Activated B cell treated with CpG ODN at 0.5 μM for 24 hours (primary cell): ENCODE measurements at regions not wholly inside any gene's neighbourhood (a gene's known extent, or its start where the extent isn't known, plus 50 kb on each side); places are given as distances from the start of the nearest gene placed in this dataset.

Source experiments
- ATAC-seq: fragments of 200-7000 bp; cut with Tn5 transposase; one replicate; pipeline ENCODE4 v1.10.0; 2021; ENCODE audit warnings: low read depth, mild to moderate bottlenecking, moderate library complexity
- CTCF ChIA-PET: fragments of 350-600 bp; sonication (Branson Sonifier 250); formaldehyde crosslinking; loops from one replicate; lab custom pipeline; 2021; ENCODE audit warnings: antibody characterized with exemption; lab: Charles Lee
- POLR2A ChIA-PET: fragments of 350-600 bp; sonication (Branson Sonifier 250); formaldehyde crosslinking; loops from one replicate; lab custom pipeline; 2021; ENCODE audit warnings: antibody characterized with exemption; lab: Charles Lee
- DNase-seq: peaks from one replicate; pipeline ENCODE4 v3.0.0; 2022
- H3K27ac Mint-ChIP-seq: one replicate; pipeline ENCODE4 v1.8.0; 2020; ENCODE audit warnings: mixed read lengths
- H3K27me3 Mint-ChIP-seq: one replicate; pipeline ENCODE4 v1.8.0; 2021; ENCODE audit warnings: mixed read lengths
- H3K36me3 Mint-ChIP-seq: one replicate; pipeline ENCODE4 v1.8.0; 2021; ENCODE audit warnings: low read depth, mixed read lengths
- H3K4me1 Mint-ChIP-seq: one replicate; pipeline ENCODE4 v1.8.0; 2021; ENCODE audit warnings: mixed read lengths
- H3K4me3 Mint-ChIP-seq: one replicate; pipeline ENCODE4 v1.8.0; 2020; ENCODE audit warnings: mild to moderate bottlenecking, mixed read lengths
- H3K9me3 Mint-ChIP-seq: one replicate; pipeline ENCODE4 v1.8.0; 2020; ENCODE audit warnings: mixed read lengths
- intact Hi-C: fragments of 100-400 bp; cut with micrococcal nuclease; formaldehyde crosslinking; loops from one replicate; pipeline ENCODE4 v1.15.1; 2024
- TF ChIP-seq, protein P1 (sequence below): fragments of 200-600 bp; IDR thresholded peaks from one replicate; pipeline ENCODE4 v1.8.0; 2022; ENCODE audit warnings: antibody characterized with exemption, mild to moderate bottlenecking

DNA sequence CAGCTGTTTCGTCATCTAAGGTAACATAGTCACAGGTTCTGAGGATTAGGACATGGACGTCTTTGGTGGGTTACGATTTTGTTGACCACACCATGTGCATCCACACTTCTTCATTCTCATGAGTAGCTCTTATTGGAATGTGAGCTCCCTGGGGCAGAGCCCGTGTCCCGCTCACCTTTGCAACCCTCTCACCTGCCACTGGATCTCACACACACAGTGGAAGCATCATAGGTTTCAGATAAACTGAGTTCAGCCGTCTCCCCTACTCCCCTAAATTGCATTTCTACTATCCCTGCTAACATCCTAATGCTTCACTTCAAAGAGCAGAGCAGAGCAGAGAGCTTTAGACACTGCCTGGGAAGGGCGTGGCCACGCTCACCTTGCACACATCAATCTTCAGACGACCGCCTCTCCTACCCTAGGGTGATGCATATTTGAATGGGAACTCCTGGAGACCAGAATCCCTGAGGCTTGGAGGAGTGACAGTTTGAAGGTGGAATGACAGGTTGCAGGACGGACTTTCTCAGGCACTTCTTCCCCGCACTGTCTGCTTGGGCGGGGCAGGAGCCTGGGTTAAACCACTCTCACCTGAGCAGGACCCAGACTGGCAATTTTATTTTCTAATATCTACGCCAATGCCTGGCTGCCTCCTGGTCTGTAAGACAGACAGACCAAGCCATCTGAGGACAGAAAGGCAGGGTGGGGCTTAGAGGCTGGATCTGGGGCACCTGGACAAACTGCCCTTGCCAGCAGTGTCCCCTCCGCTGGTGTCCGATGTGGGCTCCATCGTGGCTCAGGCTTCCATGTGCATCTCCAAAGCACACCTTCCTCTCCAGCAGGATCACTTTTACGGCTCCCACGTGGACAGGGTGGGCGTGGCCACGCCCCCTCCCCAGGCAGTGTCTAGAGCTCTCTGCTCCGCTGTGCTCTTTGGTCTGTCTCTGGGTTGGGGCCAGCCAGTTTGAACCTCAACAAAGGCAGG, 229.5 kb upstream of the COPS8 start:
- ATAC-seq (no peak), DNase-seq (no peak)
- Mint-ChIP-seq H3K27me3 (no peaks in the 10 kb centered on the region), H3K9me3 (no peaks in the 10 kb centered on the region), H3K4me3 (no peak overlapping the region), H3K36me3 (no peaks in the 10 kb centered on the region), H3K27ac (no peak overlapping the region), H3K4me1 (no peaks in the 10 kb centered on the region)
- POLR2A ChIA-PET: no interaction called here
- TF ChIP-seq, protein P1, sequence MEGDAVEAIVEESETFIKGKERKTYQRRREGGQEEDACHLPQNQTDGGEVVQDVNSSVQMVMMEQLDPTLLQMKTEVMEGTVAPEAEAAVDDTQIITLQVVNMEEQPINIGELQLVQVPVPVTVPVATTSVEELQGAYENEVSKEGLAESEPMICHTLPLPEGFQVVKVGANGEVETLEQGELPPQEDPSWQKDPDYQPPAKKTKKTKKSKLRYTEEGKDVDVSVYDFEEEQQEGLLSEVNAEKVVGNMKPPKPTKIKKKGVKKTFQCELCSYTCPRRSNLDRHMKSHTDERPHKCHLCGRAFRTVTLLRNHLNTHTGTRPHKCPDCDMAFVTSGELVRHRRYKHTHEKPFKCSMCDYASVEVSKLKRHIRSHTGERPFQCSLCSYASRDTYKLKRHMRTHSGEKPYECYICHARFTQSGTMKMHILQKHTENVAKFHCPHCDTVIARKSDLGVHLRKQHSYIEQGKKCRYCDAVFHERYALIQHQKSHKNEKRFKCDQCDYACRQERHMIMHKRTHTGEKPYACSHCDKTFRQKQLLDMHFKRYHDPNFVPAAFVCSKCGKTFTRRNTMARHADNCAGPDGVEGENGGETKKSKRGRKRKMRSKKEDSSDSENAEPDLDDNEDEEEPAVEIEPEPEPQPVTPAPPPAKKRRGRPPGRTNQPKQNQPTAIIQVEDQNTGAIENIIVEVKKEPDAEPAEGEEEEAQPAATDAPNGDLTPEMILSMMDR: no peak
- CTCF ChIA-PET: no interaction called here
- intact Hi-C loops: no loop called here

DNA sequence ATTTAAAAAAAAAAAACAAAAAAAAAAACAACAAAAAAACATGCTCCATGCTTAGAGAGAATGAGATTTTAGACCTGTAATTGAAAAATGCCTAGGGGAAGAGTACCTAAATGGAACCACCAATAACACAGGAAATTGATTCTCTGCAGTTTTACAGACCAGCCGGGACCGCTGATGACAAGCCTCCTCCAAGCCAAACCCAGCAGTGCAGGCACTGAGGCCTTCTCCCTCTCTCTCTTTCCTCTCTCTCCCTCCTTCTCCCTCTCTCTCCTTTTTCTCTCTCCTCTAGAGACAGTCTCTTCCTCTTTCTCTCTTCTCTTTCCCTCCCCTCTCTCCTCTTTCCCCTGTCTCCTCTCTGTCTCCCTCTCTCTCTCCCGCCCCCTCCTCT, 228.8 kb upstream of the COPS8 start:
- Mint-ChIP-seq H3K27me3 (no peaks in the 10 kb centered on the region), H3K9me3 (no peaks in the 10 kb centered on the region), H3K27ac (no peak overlapping the region), H3K36me3 (no peaks in the 10 kb centered on the region), H3K4me1 (no peaks in the 10 kb centered on the region), H3K4me3 (no peak overlapping the region)
- CTCF ChIA-PET: no interaction called here
- intact Hi-C loops: no loop called here
- DNase-seq (no peak), ATAC-seq (no peak)
- TF ChIP-seq, protein P1: no peak
- POLR2A ChIA-PET: no interaction called here

DNA sequence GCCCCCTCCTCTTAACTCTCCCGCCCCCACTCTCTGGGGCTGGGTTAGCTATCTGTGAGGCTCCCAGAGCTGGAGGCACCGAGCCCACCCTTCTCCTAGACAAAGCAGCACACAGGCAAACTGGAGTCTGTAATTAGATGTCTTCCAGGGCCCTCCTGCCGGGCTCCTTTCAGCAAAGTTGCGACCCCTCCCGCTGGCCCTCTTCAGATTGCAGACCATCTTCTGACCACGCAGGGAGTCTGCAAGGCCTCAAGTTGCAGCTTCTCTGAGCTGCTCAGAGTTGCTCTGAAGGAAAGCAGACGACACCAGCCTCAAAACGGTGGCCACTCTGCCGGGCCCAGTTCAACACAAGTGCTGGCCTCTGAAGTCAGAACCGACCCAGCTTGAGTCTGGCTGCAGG, 228.4 kb upstream of the COPS8 start:
- H3K9me3 Mint-ChIP-seq: no peaks in the 10 kb centered on the region
- intact Hi-C loops: no loop called here
- no peak overlapping the region for H3K4me3 Mint-ChIP-seq
- no peaks in the 10 kb centered on the region for H3K36me3 Mint-ChIP-seq
- H3K27ac Mint-ChIP-seq: no peak overlapping the region
- TF ChIP-seq, protein P1: no peak
- ChIA-PET CTCF (no interaction called here), POLR2A (no interaction called here)
- no peaks in the 10 kb centered on the region for H3K27me3 Mint-ChIP-seq
- H3K4me1 Mint-ChIP-seq: no peaks in the 10 kb centered on the region
- ATAC-seq (no peak), DNase-seq (no peak)

DNA sequence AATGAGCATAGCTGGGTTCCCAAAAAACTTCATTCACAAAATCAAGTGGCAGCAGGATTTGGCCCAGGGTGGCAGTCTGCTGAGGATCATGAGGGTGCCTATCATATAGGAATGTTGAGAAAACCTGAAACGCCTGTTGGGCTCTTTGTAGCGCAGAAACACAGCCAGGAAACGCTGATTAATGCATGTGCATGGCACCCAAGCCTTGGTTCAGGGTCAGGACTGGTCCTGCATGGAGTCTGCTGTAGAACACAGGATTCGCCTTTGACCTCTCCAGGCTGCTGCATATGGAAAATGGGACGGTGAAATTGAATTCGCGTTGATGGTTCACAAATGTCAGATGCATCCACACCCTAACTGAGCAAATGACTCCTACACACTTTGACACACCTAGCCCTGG, 227.9 kb upstream of the COPS8 start:
- H3K9me3 Mint-ChIP-seq: no peaks in the 10 kb centered on the region
- no peak overlapping the region for H3K4me3 Mint-ChIP-seq
- TF ChIP-seq, protein P1: no peak
- no peak overlapping the region for H3K27ac Mint-ChIP-seq
- no peak for DNase-seq
- CTCF ChIA-PET: no interaction called here
- H3K27me3 Mint-ChIP-seq: no peaks in the 10 kb centered on the region
- intact Hi-C loops: no loop called here
- no peak for ATAC-seq
- no peaks in the 10 kb centered on the region for H3K4me1 Mint-ChIP-seq
- H3K36me3 Mint-ChIP-seq: no peaks in the 10 kb centered on the region
- POLR2A ChIA-PET: no interaction called here

DNA sequence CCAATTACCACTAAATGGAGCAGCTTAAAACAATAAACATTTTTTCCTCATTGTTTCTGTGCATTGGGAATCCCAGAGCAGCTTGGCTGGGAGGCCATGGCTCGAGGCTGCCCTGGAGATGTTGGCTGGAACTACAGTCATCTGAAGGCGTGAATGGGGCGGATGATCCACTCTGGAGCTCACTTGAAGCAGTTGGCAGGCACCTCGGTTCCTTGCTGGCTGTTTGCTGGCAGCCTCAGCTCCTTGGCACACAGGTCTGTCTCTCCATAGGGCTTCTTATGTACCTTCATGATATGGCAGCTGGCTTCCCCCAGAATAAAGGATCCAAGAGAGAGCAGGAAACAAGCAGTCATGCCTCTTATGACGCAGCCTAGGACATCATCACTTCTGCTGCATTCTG, 227.0 kb upstream of the COPS8 start:
- intact Hi-C loops: no loop called here
- ChIA-PET POLR2A (no interaction called here), CTCF (no interaction called here)
- no peak overlapping the region for H3K4me3 Mint-ChIP-seq
- H3K9me3 Mint-ChIP-seq: no peaks in the 10 kb centered on the region
- no peaks in the 10 kb centered on the region for H3K36me3 Mint-ChIP-seq
- H3K27ac Mint-ChIP-seq: no peak overlapping the region
- H3K4me1 Mint-ChIP-seq: peaks cover 8% of the 10 kb centered on the region
- DNase-seq: no peak
- no peak for ATAC-seq
- no peaks in the 10 kb centered on the region for H3K27me3 Mint-ChIP-seq
- TF ChIP-seq, protein P1: no peak
